Glutamatergic neuron (in vitro differentiated cells): ENCODE measurements at regions not wholly inside any gene's neighbourhood (a gene's known extent, or its start where the extent isn't known, plus 50 kb on each side); places are given as distances from the start of the nearest gene placed in this dataset.

Experiments used
- DNase-seq: peaks from one replicate; pipeline ENCODE4 v3.0.0; 2022
- H3K27ac Mint-ChIP-seq: one replicate; pipeline ENCODE4 v1.8.0; 2020; ENCODE audit warnings: mild to moderate bottlenecking, mixed read lengths, inconsistent platforms; ENCODE audit not compliant: unreplicated experiment
- H3K27me3 Mint-ChIP-seq: one replicate; pipeline ENCODE4 v1.8.0; 2020; ENCODE audit warnings: mild to moderate bottlenecking, moderate library complexity, mixed read lengths, inconsistent platforms; ENCODE audit not compliant: unreplicated experiment
- H3K36me3 Mint-ChIP-seq: one replicate; pipeline ENCODE4 v1.8.0; 2020; ENCODE audit warnings: mild to moderate bottlenecking, mixed read lengths, inconsistent platforms; ENCODE audit not compliant: unreplicated experiment
- H3K4me1 Mint-ChIP-seq: one replicate; pipeline ENCODE4 v1.8.0; 2020; ENCODE audit warnings: mild to moderate bottlenecking, low read depth, mixed read lengths, inconsistent platforms; ENCODE audit not compliant: unreplicated experiment
- H3K4me3 Mint-ChIP-seq: one replicate; pipeline ENCODE4 v1.8.0; 2020; ENCODE audit warnings: mild to moderate bottlenecking, mixed read lengths, inconsistent platforms; ENCODE audit not compliant: unreplicated experiment
- H3K9me3 Mint-ChIP-seq: one replicate; pipeline ENCODE4 v1.8.0; 2020; ENCODE audit warnings: mild to moderate bottlenecking, moderate library complexity, mixed read lengths, inconsistent platforms; ENCODE audit not compliant: unreplicated experiment
- TF ChIP-seq, protein P1 (sequence below): fragments of 200-600 bp; sonication (generic); IDR thresholded peaks from one replicate; pipeline ENCODE4 v1.5.0; 2021; ENCODE audit not compliant: partially characterized antibody, unreplicated experiment

GRCh38 chr18:39620551-39621168 lies 2055.1 kb upstream of the CELF4 start:
- Mint-ChIP-seq H3K9me3 (no peaks in the 10 kb centered on the region), H3K4me3 (no peak overlapping the region), H3K27ac (no peak overlapping the region), H3K27me3 (peaks cover 1% of the 10 kb centered on the region), H3K4me1 (no peaks in the 10 kb centered on the region), H3K36me3 (no peaks in the 10 kb centered on the region)
- TF ChIP-seq, protein P1, sequence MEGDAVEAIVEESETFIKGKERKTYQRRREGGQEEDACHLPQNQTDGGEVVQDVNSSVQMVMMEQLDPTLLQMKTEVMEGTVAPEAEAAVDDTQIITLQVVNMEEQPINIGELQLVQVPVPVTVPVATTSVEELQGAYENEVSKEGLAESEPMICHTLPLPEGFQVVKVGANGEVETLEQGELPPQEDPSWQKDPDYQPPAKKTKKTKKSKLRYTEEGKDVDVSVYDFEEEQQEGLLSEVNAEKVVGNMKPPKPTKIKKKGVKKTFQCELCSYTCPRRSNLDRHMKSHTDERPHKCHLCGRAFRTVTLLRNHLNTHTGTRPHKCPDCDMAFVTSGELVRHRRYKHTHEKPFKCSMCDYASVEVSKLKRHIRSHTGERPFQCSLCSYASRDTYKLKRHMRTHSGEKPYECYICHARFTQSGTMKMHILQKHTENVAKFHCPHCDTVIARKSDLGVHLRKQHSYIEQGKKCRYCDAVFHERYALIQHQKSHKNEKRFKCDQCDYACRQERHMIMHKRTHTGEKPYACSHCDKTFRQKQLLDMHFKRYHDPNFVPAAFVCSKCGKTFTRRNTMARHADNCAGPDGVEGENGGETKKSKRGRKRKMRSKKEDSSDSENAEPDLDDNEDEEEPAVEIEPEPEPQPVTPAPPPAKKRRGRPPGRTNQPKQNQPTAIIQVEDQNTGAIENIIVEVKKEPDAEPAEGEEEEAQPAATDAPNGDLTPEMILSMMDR: no peak
- DNase-seq: no peak

DNA sequence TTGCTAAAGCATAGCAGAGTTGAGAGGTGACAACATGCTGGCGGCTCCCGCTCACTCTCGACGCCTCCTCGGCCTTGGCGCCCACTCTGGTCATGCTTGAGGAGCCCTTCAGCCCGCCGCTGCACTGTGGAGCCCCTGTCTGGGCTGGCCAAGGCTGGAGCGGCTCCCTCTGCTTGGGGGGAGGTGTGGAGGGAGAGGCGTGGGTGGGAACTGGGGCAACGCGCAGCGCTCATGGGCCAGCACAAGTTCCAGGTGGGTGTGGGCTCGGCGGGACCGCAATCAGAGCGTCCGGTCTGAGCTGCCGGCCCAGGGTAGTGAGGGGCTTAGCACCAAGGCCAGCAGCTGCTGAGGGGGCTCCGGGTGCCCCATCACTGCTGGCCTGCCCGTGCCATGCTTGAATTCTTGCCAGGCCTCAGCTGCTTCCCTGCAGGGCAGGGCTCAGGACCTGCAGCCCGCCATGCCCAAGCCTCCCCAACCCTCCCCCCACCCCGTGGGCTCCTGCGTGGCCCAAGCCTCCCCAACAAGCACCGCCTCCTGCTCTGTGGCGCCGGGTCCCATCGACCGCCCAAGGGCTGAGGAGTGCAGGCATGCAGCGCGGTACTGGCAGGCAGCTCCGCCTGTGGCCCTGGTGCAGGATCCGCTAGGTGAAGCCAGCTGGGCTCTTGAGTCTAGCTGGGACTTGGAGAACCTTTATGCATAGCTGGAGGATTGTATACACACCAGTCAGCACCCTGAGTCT lies 2052.8 kb upstream of the CELF4 start:
- DNase-seq: no peak
- Mint-ChIP-seq H3K27me3 (peaks cover 1% of the 10 kb centered on the region), H3K4me3 (no peak overlapping the region), H3K27ac (no peak overlapping the region), H3K36me3 (no peaks in the 10 kb centered on the region), H3K9me3 (no peaks in the 10 kb centered on the region), H3K4me1 (no peaks in the 10 kb centered on the region)
- TF ChIP-seq, protein P1: no peak

DNA sequence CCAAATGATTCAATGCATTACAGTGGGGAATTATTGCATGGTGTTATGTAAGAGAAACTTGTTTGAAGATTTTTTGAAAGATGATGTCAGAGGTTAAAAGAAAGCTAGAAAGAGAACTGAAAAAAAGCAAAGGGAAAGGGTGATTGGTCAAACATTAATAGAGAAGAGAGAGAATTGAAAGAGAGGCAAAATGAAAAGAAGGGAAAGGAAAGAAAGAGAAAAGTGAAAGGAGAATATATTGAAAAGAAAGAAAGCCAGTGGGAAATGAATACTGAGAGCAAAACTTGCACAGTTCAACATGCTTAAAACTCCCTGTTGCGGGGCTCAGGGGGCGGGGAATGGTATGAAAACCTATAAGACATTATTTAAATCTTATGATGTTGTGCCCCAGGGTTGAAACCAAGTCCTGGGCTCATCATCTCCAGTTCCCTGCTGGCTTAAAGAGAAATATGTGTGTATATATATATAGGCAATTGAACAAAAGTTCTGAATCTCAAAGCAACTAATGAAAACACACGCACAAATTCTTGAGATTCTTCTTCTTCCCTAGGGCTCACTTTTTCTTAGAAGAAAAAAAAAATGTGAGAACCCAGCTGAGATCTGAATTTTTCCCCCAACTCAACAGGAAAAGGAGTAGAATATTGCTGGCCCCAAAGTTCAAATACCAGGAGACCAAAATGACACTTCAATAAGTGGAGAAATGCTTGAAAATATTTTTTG lies 2045.9 kb upstream of the CELF4 start:
- H3K4me3 Mint-ChIP-seq: no peak overlapping the region
- H3K9me3 Mint-ChIP-seq: no peaks in the 10 kb centered on the region
- no peak overlapping the region for H3K27ac Mint-ChIP-seq

GRCh38 chr18:39607034-39607433 lies 2041.4 kb upstream of the CELF4 start:
- H3K4me1 Mint-ChIP-seq: peaks cover 19% of the 10 kb centered on the region
- no peaks in the 10 kb centered on the region for H3K36me3 Mint-ChIP-seq

More for the DNA sequence above, 2045.9 kb upstream of the CELF4 start:
- DNase-seq: no peak
- TF ChIP-seq, protein P1: no peak
- no peaks in the 10 kb centered on the region for H3K27me3 Mint-ChIP-seq
- no peaks in the 10 kb centered on the region for H3K36me3 Mint-ChIP-seq
- peaks cover 9% of the 10 kb centered on the region for H3K4me1 Mint-ChIP-seq

More at GRCh38 chr18:39607034-39607433, 2041.4 kb upstream of the CELF4 start:
- Mint-ChIP-seq H3K27me3 (no peaks in the 10 kb centered on the region), H3K9me3 (no peaks in the 10 kb centered on the region), H3K4me3 (no peak overlapping the region), H3K27ac (no peak overlapping the region)
- no peak for DNase-seq
- TF ChIP-seq, protein P1: no peak
